GM12878 (cell line): ENCODE measurements at regions not wholly inside any gene's neighbourhood (a gene's known extent, or its start where the extent isn't known, plus 50 kb on each side); places are given as distances from the start of the nearest gene placed in this dataset.
"Not testable (repeated sequence)": the region's sequence is repeated elsewhere in the genome, so short reads cannot be mapped to it uniquely, and the experiment has no call there.

Experiments
- ATAC-seq: fragments of 200-7000 bp; cut with Tn5 transposase; 3 replicates; pipeline ENCODE4 v1.9.1; 2020; ENCODE audit warnings: mild to moderate bottlenecking, moderate library complexity
- BruUV-seq: library from RNA; stranded (reverse); fragments of 400-500 nt; replicated peaks from 2 replicates; lab custom pipeline; 2021; lab: Mats Ljungman, UMichigan
- CTCF ChIA-PET: fragments of 300-600 bp; sonication (Branson Sonifier 250); formaldehyde crosslinking; extraction: SDS; loops from one replicate; lab custom pipeline; 2021; ENCODE audit warnings: inconsistent platforms; lab: Yijun Ruan, JAX
- POLR2A ChIA-PET: fragments of 350-600 bp; formaldehyde crosslinking; extraction: SDS; loops from one replicate; lab custom pipeline; 2021; ENCODE audit warnings: inconsistent platforms; lab: Charles Lee
- RAD21 ChIA-PET: fragments of 300-600 bp; sonication (Branson Sonifier 250); formaldehyde crosslinking; loops from one replicate; lab custom pipeline; 2023; ENCODE audit warnings: antibody characterized with exemption; ENCODE audit not compliant: unreplicated experiment; lab: Charles Lee
- SMC1A ChIA-PET: fragments of 300-600 bp; sonication (Branson Sonifier 250); formaldehyde crosslinking; loops from one replicate; lab custom pipeline; 2023; ENCODE audit not compliant: unreplicated experiment, uncharacterized antibody; lab: Charles Lee
- DNase-seq: peaks from one replicate; pipeline ENCODE4 v3.0.0-alpha.2; 2011; ENCODE audit warnings: low read depth, low spot score
- FAIRE-seq: peaks from 3 replicates; lab custom pipeline; 2011; peaks lifted over from hg19 to GRCh38; lab: Jason Lieb, UNC
- H2AFZ ChIP-seq: 2 replicates; pipeline ENCODE4 v1.6.0; 2011; ENCODE audit warnings: low read depth, low read length, control low read depth; ENCODE audit not compliant: control insufficient read depth
- H3K27ac ChIP-seq: 2 replicates; pipeline ENCODE4 v1.5.1; 2011; ENCODE audit warnings: control low read depth; ENCODE audit not compliant: control insufficient read depth, insufficient read depth
- H3K27me3 ChIP-seq, 2 experiments: replicated peaks in 1 of 2; 2 replicates each; pipeline versions ENCODE4 v1.6.0 to v1.6.1; 2011; ENCODE audit warnings: low read length in 1 of 2; ENCODE audit not compliant: control insufficient read depth in 2 of 2, insufficient read depth in 2 of 2
- H3K36me3 ChIP-seq, 2 experiments: 2 replicates each; pipeline ENCODE4 v1.5.1; 2011; ENCODE audit warnings: low read length in 1 of 2; ENCODE audit not compliant: control insufficient read depth in 2 of 2, insufficient read depth in 2 of 2
- H3K4me1 ChIP-seq: 2 replicates; pipeline ENCODE4 v1.6.1; 2011; ENCODE audit warnings: mild to moderate bottlenecking, low read length, moderate library complexity, mixed read lengths; ENCODE audit not compliant: control insufficient read depth, insufficient read depth
- H3K4me2 ChIP-seq: 2 replicates; pipeline ENCODE4 v1.6.0; 2011; ENCODE audit warnings: control low read depth; ENCODE audit not compliant: control insufficient read depth, insufficient read depth
- H3K4me3 ChIP-seq: fragments of 200-600 bp; sonication (generic); 2 replicates; pipeline ENCODE4 v1.5.1; 2016
- H3K79me2 ChIP-seq: 2 replicates; pipeline ENCODE4 v1.6.0; 2011; ENCODE audit warnings: low read length; ENCODE audit not compliant: control insufficient read depth, insufficient read depth
- H3K9ac ChIP-seq: 2 replicates; pipeline ENCODE4 v1.8.0; 2011; ENCODE audit warnings: low read length, control low read depth, mixed read lengths; ENCODE audit not compliant: control insufficient read depth, insufficient read depth
- H3K9me3 ChIP-seq: replicated peaks from 3 replicates; pipeline ENCODE4 v1.5.1; 2011; ENCODE audit warnings: mild to moderate bottlenecking, low read length; ENCODE audit not compliant: control insufficient read depth, insufficient read depth
- H4K20me1 ChIP-seq: 2 replicates; pipeline ENCODE4 v1.6.0; 2011; ENCODE audit not compliant: control insufficient read depth, insufficient read depth
- IKZF2 ChIP-seq, 2 experiments: fragments of 450-650 bp; IDR thresholded peaks; 2 replicates each; pipeline ENCODE4 v1.6.1; 2017; ENCODE audit warnings: mild to moderate bottlenecking in 2 of 2, moderate library complexity in 2 of 2
- ZNF217 ChIP-seq: fragments of 450-650 bp; IDR thresholded peaks from 2 replicates; pipeline ENCODE4 v1.6.1; 2017; ENCODE audit warnings: antibody characterized with exemption, mild to moderate bottlenecking
- ZNF24 ChIP-seq: fragments of 450-650 bp; IDR thresholded peaks from 2 replicates; pipeline ENCODE4 v1.6.1; 2017; ENCODE audit warnings: antibody characterized with exemption, mild to moderate bottlenecking
- WGBS: methylation state at CpG from one replicate; pipeline ENCODE4 v1.1.6; 2016; ENCODE audit warnings: low lambda C conversion rate; ENCODE audit not compliant: insufficient replicate concordance, insufficient coverage; ENCODE audit errors: missing lambda C conversion rate; 5-methylcytosine and 5-hydroxymethylcytosine counted together
- in situ Hi-C: fragments of 300-500 bp; cut with MboI; formaldehyde crosslinking; loops from 9 replicates; pipeline ENCODE4 v1.14.3; 2018; ENCODE audit warnings: mixed read lengths
- intact Hi-C: fragments of 100-400 bp; cut with micrococcal nuclease; formaldehyde crosslinking; loops from one replicate; pipeline ENCODE4 v1.14.2; 2022; ENCODE audit not compliant: unreplicated experiment
- TF ChIP-seq, protein P1 (sequence below): fragments of 450-650 bp; formaldehyde crosslinking; IDR thresholded peaks from 2 replicates; pipeline ENCODE4 v1.4.0; 2020; ENCODE audit warnings: mild to moderate bottlenecking, moderate library complexity

DNA sequence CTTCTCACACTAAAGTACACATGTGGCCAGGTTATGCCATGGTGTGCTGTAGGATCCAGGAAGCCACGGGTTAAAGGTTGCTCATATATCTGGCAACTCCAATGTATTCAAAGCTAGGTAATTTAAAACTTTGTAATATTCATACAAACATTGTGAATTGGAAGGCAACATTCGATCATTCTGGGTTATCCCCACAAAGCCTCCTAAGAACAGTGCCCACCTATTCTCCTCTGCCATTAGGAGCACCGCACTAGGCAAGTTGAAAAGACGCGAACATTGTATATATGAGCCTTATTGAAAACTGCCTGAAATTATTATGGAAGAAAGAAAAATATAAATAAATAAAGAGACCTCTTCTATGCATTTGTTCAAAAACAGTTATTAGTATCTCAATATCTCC, 228.2 kb downstream of the IGSF11 start (continued):
- TF ChIP-seq, protein P1, sequence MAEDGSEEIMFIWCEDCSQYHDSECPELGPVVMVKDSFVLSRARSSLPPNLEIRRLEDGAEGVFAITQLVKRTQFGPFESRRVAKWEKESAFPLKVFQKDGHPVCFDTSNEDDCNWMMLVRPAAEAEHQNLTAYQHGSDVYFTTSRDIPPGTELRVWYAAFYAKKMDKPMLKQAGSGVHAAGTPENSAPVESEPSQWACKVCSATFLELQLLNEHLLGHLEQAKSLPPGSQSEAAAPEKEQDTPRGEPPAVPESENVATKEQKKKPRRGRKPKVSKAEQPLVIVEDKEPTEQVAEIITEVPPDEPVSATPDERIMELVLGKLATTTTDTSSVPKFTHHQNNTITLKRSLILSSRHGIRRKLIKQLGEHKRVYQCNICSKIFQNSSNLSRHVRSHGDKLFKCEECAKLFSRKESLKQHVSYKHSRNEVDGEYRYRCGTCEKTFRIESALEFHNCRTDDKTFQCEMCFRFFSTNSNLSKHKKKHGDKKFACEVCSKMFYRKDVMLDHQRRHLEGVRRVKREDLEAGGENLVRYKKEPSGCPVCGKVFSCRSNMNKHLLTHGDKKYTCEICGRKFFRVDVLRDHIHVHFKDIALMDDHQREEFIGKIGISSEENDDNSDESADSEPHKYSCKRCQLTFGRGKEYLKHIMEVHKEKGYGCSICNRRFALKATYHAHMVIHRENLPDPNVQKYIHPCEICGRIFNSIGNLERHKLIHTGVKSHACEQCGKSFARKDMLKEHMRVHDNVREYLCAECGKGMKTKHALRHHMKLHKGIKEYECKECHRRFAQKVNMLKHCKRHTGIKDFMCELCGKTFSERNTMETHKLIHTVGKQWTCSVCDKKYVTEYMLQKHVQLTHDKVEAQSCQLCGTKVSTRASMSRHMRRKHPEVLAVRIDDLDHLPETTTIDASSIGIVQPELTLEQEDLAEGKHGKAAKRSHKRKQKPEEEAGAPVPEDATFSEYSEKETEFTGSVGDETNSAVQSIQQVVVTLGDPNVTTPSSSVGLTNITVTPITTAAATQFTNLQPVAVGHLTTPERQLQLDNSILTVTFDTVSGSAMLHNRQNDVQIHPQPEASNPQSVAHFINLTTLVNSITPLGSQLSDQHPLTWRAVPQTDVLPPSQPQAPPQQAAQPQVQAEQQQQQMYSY (CRISPR knock-in tag): no peak

DNA sequence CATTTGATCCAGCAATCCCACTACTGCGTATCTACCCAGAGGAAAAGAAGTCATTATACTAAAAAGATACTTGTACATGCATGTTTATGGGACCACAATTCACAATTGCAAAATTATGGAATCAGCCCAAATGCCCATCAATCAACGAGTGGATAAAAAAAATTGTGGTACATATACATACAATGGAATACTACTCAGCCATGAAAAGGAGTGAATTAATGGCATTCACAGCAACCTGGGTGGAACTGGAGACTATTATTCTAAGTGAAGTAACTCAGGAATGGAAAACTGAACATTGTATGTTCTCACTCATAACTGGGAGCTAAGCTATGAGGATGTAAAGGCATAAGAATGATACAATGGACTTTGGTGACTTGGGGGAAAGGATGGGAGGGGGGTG, 227.3 kb downstream of the IGSF11 start:
- peak overlapping the region; percentile 41; the same call in 1 of the 2 replicates for H3K4me3 ChIP-seq
- CTCF ChIA-PET: interaction anchor here (1.0 to 4.6 kb wide), 5 partner anchors 8 to 46 kb away, joined by 3 to 46 read pairs (median 9); no protein-coding TSS in a partner anchor

More for the DNA sequence above, 227.3 kb downstream of the IGSF11 start:
- H3K36me3 ChIP-seq, H3K9me3 ChIP-seq, H4K20me1 ChIP-seq, BruUV-seq, DNase-seq, FAIRE-seq, in situ Hi-C loops, H3K27me3 ChIP-seq, ATAC-seq, H3K9ac ChIP-seq, H2AFZ ChIP-seq, H3K4me1 ChIP-seq: not testable (repeated sequence)
- RAD21 ChIA-PET: interaction anchor here (0.6 to 12.5 kb wide), 4 partner anchors 23 to 330 kb away, joined by 3 to 207 read pairs (median 10); no protein-coding TSS in a partner anchor
- TF ChIP-seq ZNF217 (peak; percentile 80), IKZF2 (IDR thresholded peaks at IDR 0.05) (0 out of 4 replicates have a peak, but pooled peaks of 1 of the 2 experiments have one; percentile 4), ZNF24 (peak; percentile 91)
- intact Hi-C loops: loop anchor here (5.0 kb wide), 1 partner anchor 35 kb away; no protein-coding TSS in a partner anchor
- Histone ChIP-seq H3K27ac (peak overlapping the region; percentile 35; the same call in 1 of the 2 replicates), H3K4me2 (peak overlapping the region; percentile 82), H3K79me2 (peaks cover 53% of the 10 kb centered on the region)
- POLR2A ChIA-PET: interaction anchor here (2.8 kb wide), 1 partner anchor 25 kb away, joined by 12 read pairs; no protein-coding TSS in a partner anchor
- SMC1A ChIA-PET: interaction anchor here (0.8 to 18.8 kb wide), 7 partner anchors 9 to 81 kb away, joined by 3 to 394 read pairs (median 3); no protein-coding TSS in a partner anchor
- WGBS: 68% methylated on average over 2 of the region's 2 CpGs
